ENCODE measurements at regions not wholly inside any gene's neighbourhood (a gene's known extent, or its start where the extent isn't known, plus 50 kb on each side); places are given as distances from the start of the nearest gene placed in this dataset.
"Not testable (repeated sequence)": the region's sequence is repeated elsewhere in the genome, so short reads cannot be mapped to it uniquely, and the experiment has no call there.

GRCh38 chr10:37490266-37490665, 364.9 kb downstream of the ANKRD30A start:
- H3K36me3 ChIP-seq, result no peaks in the 10 kb centered on the region
- no peak overlapping the region for H3K4me3 ChIP-seq
- no peaks in the 10 kb centered on the region for H3K27me3 ChIP-seq
- H3K9me3 ChIP-seq, result no peaks in the 10 kb centered on the region
- H3K27ac ChIP-seq, result no peak overlapping the region
- WGBS, 2 donors (ENCODE audit: low coverage in 1 of 2), result 73 to 96% methylated on average over 1 to 3 of the region's 4 CpGs
- TF ChIP-seq POLR2AphosphoS5 (IDR thresholded peaks at IDR 0.05) (no peak), POLR2A (IDR thresholded peaks at IDR 0.05) (no peak), EP300 (IDR thresholded peaks at IDR 0.05) (no peak)
- TF ChIP-seq, protein P1, sequence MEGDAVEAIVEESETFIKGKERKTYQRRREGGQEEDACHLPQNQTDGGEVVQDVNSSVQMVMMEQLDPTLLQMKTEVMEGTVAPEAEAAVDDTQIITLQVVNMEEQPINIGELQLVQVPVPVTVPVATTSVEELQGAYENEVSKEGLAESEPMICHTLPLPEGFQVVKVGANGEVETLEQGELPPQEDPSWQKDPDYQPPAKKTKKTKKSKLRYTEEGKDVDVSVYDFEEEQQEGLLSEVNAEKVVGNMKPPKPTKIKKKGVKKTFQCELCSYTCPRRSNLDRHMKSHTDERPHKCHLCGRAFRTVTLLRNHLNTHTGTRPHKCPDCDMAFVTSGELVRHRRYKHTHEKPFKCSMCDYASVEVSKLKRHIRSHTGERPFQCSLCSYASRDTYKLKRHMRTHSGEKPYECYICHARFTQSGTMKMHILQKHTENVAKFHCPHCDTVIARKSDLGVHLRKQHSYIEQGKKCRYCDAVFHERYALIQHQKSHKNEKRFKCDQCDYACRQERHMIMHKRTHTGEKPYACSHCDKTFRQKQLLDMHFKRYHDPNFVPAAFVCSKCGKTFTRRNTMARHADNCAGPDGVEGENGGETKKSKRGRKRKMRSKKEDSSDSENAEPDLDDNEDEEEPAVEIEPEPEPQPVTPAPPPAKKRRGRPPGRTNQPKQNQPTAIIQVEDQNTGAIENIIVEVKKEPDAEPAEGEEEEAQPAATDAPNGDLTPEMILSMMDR (IDR thresholded peaks at IDR 0.05), result no peak
- no peak for ATAC-seq
- H3K4me1 ChIP-seq, result no peaks in the 10 kb centered on the region

DNA sequence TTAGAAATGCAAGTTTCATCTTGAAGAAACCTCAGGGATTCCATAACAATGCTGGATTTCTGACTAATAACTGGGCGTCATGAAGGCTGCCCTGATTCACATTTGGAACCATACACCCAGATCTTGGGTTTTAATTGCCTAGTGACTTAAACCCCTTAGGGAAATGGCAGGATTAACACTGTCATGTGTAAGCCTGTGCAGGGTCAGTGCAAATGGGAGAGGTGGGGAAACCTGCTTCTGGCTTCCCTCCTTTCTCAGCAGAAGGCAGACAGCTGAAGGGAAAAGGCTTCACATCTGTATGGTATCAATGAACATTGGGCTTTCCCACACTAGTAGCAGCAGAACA, 364.2 kb downstream of the ANKRD30A start:
- WGBS, 2 donors (ENCODE audit: low coverage in 1 of 2), result 67 to 100% methylated on average over 1 of the region's 1 CpG
- TF ChIP-seq, protein P1 (IDR thresholded peaks at IDR 0.05), result no peak
- TF ChIP-seq POLR2A (IDR thresholded peaks at IDR 0.05) (no peak), EP300 (IDR thresholded peaks at IDR 0.05) (no peak), POLR2AphosphoS5 (IDR thresholded peaks at IDR 0.05) (no peak)
- Histone ChIP-seq H3K4me3 (no peak overlapping the region), H3K36me3 (no peaks in the 10 kb centered on the region), H3K9me3 (no peaks in the 10 kb centered on the region), H3K27ac (no peak overlapping the region), H3K27me3 (peaks cover 3% of the 10 kb centered on the region), H3K4me1 (no peaks in the 10 kb centered on the region)
- ATAC-seq, result no peak

- Histone ChIP-seq H3K4me3 (no peak overlapping the region), H3K27ac (no peak overlapping the region), H3K36me3 (no peaks in the 10 kb centered on the region), H3K9me3 (no peaks in the 10 kb centered on the region), H3K27me3 (peaks cover 3% of the 10 kb centered on the region), H3K4me1 (no peaks in the 10 kb centered on the region)
- TF ChIP-seq, protein P1 (IDR thresholded peaks at IDR 0.05), result no peak
- TF ChIP-seq POLR2AphosphoS5 (IDR thresholded peaks at IDR 0.05) (no peak), EP300 (IDR thresholded peaks at IDR 0.05) (no peak), POLR2A (IDR thresholded peaks at IDR 0.05) (no peak)
- WGBS, 2 donors (ENCODE audit: low coverage in 1 of 2), result 69 to 78% methylated on average over 6 to 10 of the region's 10 CpGs
- ATAC-seq, result no peak
Observed at GRCh38 chr10:37488792-37489657, 363.6 kb downstream of the ANKRD30A start.

- 81% methylated on average over 3 of the region's 5 CpGs; no CpG with 5 or more reads in 1 of the 2 donors for WGBS, 2 donors (ENCODE audit: low coverage in 1 of 2)
- not testable (repeated sequence) for H3K27ac ChIP-seq, H3K27me3 ChIP-seq, H3K9me3 ChIP-seq, H3K36me3 ChIP-seq, H3K4me3 ChIP-seq, H3K4me1 ChIP-seq, ATAC-seq
Observed at GRCh38 chr10:37480596-37480995, 355.2 kb downstream of the ANKRD30A start.

GRCh38 chr10:37479469-37479868, 354.1 kb downstream of the ANKRD30A start:
- no peaks in the 10 kb centered on the region for H3K4me1 ChIP-seq
- H3K27me3 ChIP-seq, result no peaks in the 10 kb centered on the region
- H3K36me3 ChIP-seq, result no peaks in the 10 kb centered on the region
- no peak for ATAC-seq
- H3K4me3 ChIP-seq, result no peak overlapping the region
- no peaks in the 10 kb centered on the region for H3K9me3 ChIP-seq
- TF ChIP-seq, protein P1 (IDR thresholded peaks at IDR 0.05), result no peak
- TF ChIP-seq POLR2AphosphoS5 (IDR thresholded peaks at IDR 0.05) (no peak), POLR2A (IDR thresholded peaks at IDR 0.05) (no peak), EP300 (IDR thresholded peaks at IDR 0.05) (no peak)
- 49 to 93% methylated on average over 2 to 4 of the region's 7 CpGs for WGBS, 2 donors (ENCODE audit: low coverage in 1 of 2)
- no peak overlapping the region for H3K27ac ChIP-seq
